HEK293 (cell line): ENCODE measurements at regions not wholly inside any gene's neighbourhood (a gene's known extent, or its start where the extent isn't known, plus 50 kb on each side); places are given as distances from the start of the nearest gene placed in this dataset.
A peak's percentile ranks its signal among the peaks of the same experiment; 100 is the strongest.

Source experiments
- CTCF ChIA-PET: fragments of 350-600 bp; formaldehyde crosslinking; extraction: SDS; loops from one replicate; lab custom pipeline; 2021; ENCODE audit warnings: antibody characterized with exemption; lab: Yijun Ruan, JAX
- POLR2A ChIA-PET: fragments of 300-600 bp; formaldehyde crosslinking; extraction: SDS; loops from one replicate; lab custom pipeline; 2020; ENCODE audit warnings: antibody characterized with exemption, inconsistent platforms; lab: Yijun Ruan, JAX
- H3K27ac ChIP-seq: fragments of 200-500 bp; sonication (Bioruptor generic); 2 replicates; pipeline ENCODE4 v1.5.1; 2014; ENCODE audit warnings: low read depth, low read length, control low read depth, inconsistent platforms; ENCODE audit errors: extremely low read depth
- H3K36me3 ChIP-seq, 2 experiments: fragments of 200-500 bp in 1 of 2; sonication (Bioruptor generic) in 1 of 2; 1 replicate in 1 of 2; 2 replicates in 1 of 2; pipeline ENCODE4 v1.5.1; 2014 to 2017; ENCODE audit warnings: inconsistent platforms in 2 of 2, low read length in 2 of 2; ENCODE audit not compliant: control insufficient read depth in 2 of 2, insufficient read depth in 1 of 2
- H3K4me1 ChIP-seq: fragments of 200-500 bp; sonication (Bioruptor generic); 2 replicates; pipeline ENCODE4 v1.5.1; 2014; ENCODE audit warnings: mild to moderate bottlenecking, low read length, inconsistent platforms; ENCODE audit not compliant: control insufficient read depth, insufficient read depth
- H3K4me3 ChIP-seq: 2 replicates; pipeline ENCODE4 v1.5.1; 2011; ENCODE audit warnings: low read depth, mild to moderate bottlenecking, control low read depth, low read length, moderate library complexity
- H3K9me3 ChIP-seq: fragments of 200-500 bp; sonication (Bioruptor generic); 2 replicates; pipeline ENCODE4 v1.5.1; 2014; ENCODE audit warnings: low read depth, low read length, inconsistent platforms; ENCODE audit not compliant: control insufficient read depth, insufficient read depth
- CTCF ChIP-seq: fragments of 450-650 bp; formaldehyde crosslinking; IDR thresholded peaks from 2 replicates; pipeline ENCODE4 v1.5.1; 2016; ENCODE audit warnings: missing biosample characterization, missing genetic modification characterization
- ELK4 ChIP-seq: IDR thresholded peaks from 2 replicates; pipeline ENCODE4 v1.6.1; 2011; ENCODE audit warnings: mild to moderate bottlenecking, low read depth, low read length, borderline replicate concordance
- OVOL3 ChIP-seq: fragments of 450-650 bp; formaldehyde crosslinking; IDR thresholded peaks from 2 replicates; pipeline ENCODE4 v1.5.1; 2016; ENCODE audit warnings: missing biosample characterization, missing genetic modification characterization
- YY2 ChIP-seq: fragments of 450-650 bp; formaldehyde crosslinking; IDR thresholded peaks from 2 replicates; pipeline ENCODE4 v1.5.1; 2016; ENCODE audit warnings: missing biosample characterization, missing genetic modification characterization
- ZBTB21 ChIP-seq: fragments of 450-650 bp; formaldehyde crosslinking; IDR thresholded peaks from 2 replicates; pipeline ENCODE4 v1.5.1; 2017; ENCODE audit warnings: missing biosample characterization, missing genetic modification characterization
- ZBTB49 ChIP-seq: fragments of 450-650 bp; formaldehyde crosslinking; IDR thresholded peaks from 2 replicates; pipeline ENCODE4 v1.5.1; 2016; ENCODE audit warnings: missing biosample characterization, missing genetic modification characterization, low read depth
- ZBTB6 ChIP-seq: fragments of 450-650 bp; formaldehyde crosslinking; IDR thresholded peaks from 2 replicates; pipeline ENCODE4 v1.5.1; 2017; ENCODE audit warnings: missing biosample characterization, missing genetic modification characterization
- ZIC2 ChIP-seq: fragments of 450-650 bp; formaldehyde crosslinking; IDR thresholded peaks from 2 replicates; pipeline ENCODE4 v1.5.1; 2016; ENCODE audit warnings: missing biosample characterization, missing genetic modification characterization
- ZNF146 ChIP-seq: fragments of 450-650 bp; formaldehyde crosslinking; IDR thresholded peaks from 2 replicates; pipeline ENCODE4 v1.5.1; 2016; ENCODE audit warnings: missing biosample characterization, missing genetic modification characterization
- ZNF148 ChIP-seq: fragments of 450-650 bp; formaldehyde crosslinking; IDR thresholded peaks from 2 replicates; pipeline ENCODE4 v1.5.0; 2017; ENCODE audit warnings: missing biosample characterization, missing genetic modification characterization, borderline replicate concordance
- ZNF341 ChIP-seq: fragments of 450-650 bp; formaldehyde crosslinking; IDR thresholded peaks from 2 replicates; pipeline ENCODE4; 2016; ENCODE audit warnings: low read depth, missing biosample characterization, missing genetic modification characterization
- ZNF404 ChIP-seq: fragments of 450-650 bp; formaldehyde crosslinking; IDR thresholded peaks from 2 replicates; pipeline ENCODE4 v1.5.1; 2017; ENCODE audit warnings: missing biosample characterization, missing genetic modification characterization
- ZNF433 ChIP-seq: fragments of 450-650 bp; formaldehyde crosslinking; IDR thresholded peaks from 2 replicates; pipeline ENCODE4 v1.5.1; 2016; ENCODE audit warnings: missing biosample characterization, missing genetic modification characterization, low read depth
- ZNF580 ChIP-seq: fragments of 450-650 bp; formaldehyde crosslinking; IDR thresholded peaks from 2 replicates; pipeline ENCODE4 v1.5.1; 2016; ENCODE audit warnings: missing biosample characterization, missing genetic modification characterization
- ZNF626 ChIP-seq: fragments of 450-650 bp; sonication (Bioruptor Pico); formaldehyde crosslinking; IDR thresholded peaks from 2 replicates; pipeline ENCODE4 v1.5.1; 2018; ENCODE audit warnings: missing biosample characterization, missing genetic modification characterization, inconsistent platforms
- ZNF654 ChIP-seq: fragments of 450-650 bp; formaldehyde crosslinking; IDR thresholded peaks from 2 replicates; pipeline ENCODE4 v1.5.1; 2016; ENCODE audit warnings: low read depth, missing biosample characterization, missing genetic modification characterization

GRCh38 chr21:31553461-31553860, 106.0 kb upstream of the SOD1 start:
- Histone ChIP-seq H3K4me3 (no peak overlapping the region), H3K36me3 (peaks cover 0 to 5% of the 10 kb centered on the region in 2 experiments; a peak in 1 of 3 replicates)
- POLR2A ChIA-PET: no interaction called here
- TF ChIP-seq ZBTB49 (no peak), ZNF626 (tag by site-specific recombination) (no peak), ZNF433 (tag by site-specific recombination) (no peak), ZBTB6 (no peak), ZBTB21 (tag by site-specific recombination) (no peak)
- TF ChIP-seq, all 188 proteins: peak for 0
- no peak overlapping the region for H3K27ac ChIP-seq
- CTCF ChIA-PET: interaction anchor here (0.6 to 1.6 kb wide), 3 partner anchors 27 to 284 kb away, joined by 4 to 5 read pairs (median 5); no protein-coding TSS in a partner anchor
- H3K4me1 ChIP-seq: peaks cover 34% of the 10 kb centered on the region
- H3K9me3 ChIP-seq: no peaks in the 10 kb centered on the region

GRCh38 chr21:31552826-31553225, 106.7 kb upstream of the SOD1 start:
- Histone ChIP-seq H3K9me3 (no peaks in the 10 kb centered on the region), H3K36me3 (peaks cover 0 to 5% of the 10 kb centered on the region in 2 experiments; a peak in 1 of 3 replicates), H3K4me3 (no peak overlapping the region), H3K4me1 (peaks cover 34% of the 10 kb centered on the region), H3K27ac (no peak overlapping the region)
- TF ChIP-seq ZNF404 (tag by site-specific recombination): no peak
- POLR2A ChIA-PET: no interaction called here
- CTCF ChIA-PET: interaction anchor here (0.6 to 1.6 kb wide), 3 partner anchors 28 to 283 kb away, joined by 4 to 5 read pairs (median 5); no protein-coding TSS in a partner anchor

- H3K9me3 ChIP-seq: no peaks in the 10 kb centered on the region
- peaks cover 0 to 5% of the 10 kb centered on the region in 2 experiments; a peak in 1 of 3 replicates for H3K36me3 ChIP-seq
- H3K27ac ChIP-seq: no peak overlapping the region
- CTCF ChIA-PET: no interaction called here
- TF ChIP-seq ZNF146 (peak; percentile 95), ZNF580 (tag by site-specific recombination) (peak; percentile 74; the same call in 1 of the 2 replicates), ZNF654 (no peak)
- TF ChIP-seq, all 188 proteins: peak for 2
- POLR2A ChIA-PET: interaction anchor here (0.6 kb wide), 1 partner anchor 17 kb away, joined by 3 read pairs; no protein-coding TSS in a partner anchor
- Histone ChIP-seq H3K4me3 (no peak overlapping the region), H3K4me1 (peaks cover 29% of the 10 kb centered on the region)
Measured at GRCh38 chr21:31550070-31550469, 109.4 kb upstream of the SOD1 start.

GRCh38 chr21:31548688-31549087, 110.8 kb upstream of the SOD1 start:
- TF ChIP-seq ZIC2 (tag by site-specific recombination) (no peak), CTCF (tag by site-specific recombination) (peak; percentile 80), ZNF341 (tag by site-specific recombination) (no peak), ZNF148 (tag by site-specific recombination) (no peak), OVOL3 (no peak), YY2 (no peak), ELK4 (no peak)
- POLR2A ChIA-PET: interaction anchor here (3.0 kb wide), 1 partner anchor 10 kb away, joined by 28 read pairs; no protein-coding TSS in a partner anchor
- CTCF ChIA-PET: interaction anchor here (1.8 to 3.5 kb wide), 4 partner anchors 10 to 32 kb away, joined by 7 to 25 read pairs (median 11); no protein-coding TSS in a partner anchor

More at GRCh38 chr21:31548688-31549087, 110.8 kb upstream of the SOD1 start:
- Histone ChIP-seq H3K4me3 (no peak overlapping the region), H3K36me3 (peaks cover 0 to 5% of the 10 kb centered on the region in 2 experiments; a peak in 1 of 3 replicates), H3K4me1 (peaks cover 16% of the 10 kb centered on the region), H3K9me3 (no peaks in the 10 kb centered on the region), H3K27ac (no peak overlapping the region)
